DOHH2 (cell line): ENCODE measurements at regions not wholly inside any gene's neighbourhood (a gene's known extent, or its start where the extent isn't known, plus 50 kb on each side); places are given as distances from the start of the nearest gene placed in this dataset.

Experiments
- EZH2phosphoT487 ChIP-seq: fragments of 200-600 bp; sonication (generic); IDR thresholded peaks from 2 replicates; pipeline ENCODE4 v1.6.1; 2017; ENCODE audit warnings: borderline replicate concordance, mild to moderate bottlenecking, antibody characterized with exemption, low read length, moderate library complexity, mixed read lengths
- TF ChIP-seq, protein P1 (sequence below): fragments of 200-600 bp; sonication (generic); IDR thresholded peaks from one replicate; pipeline ENCODE4 v1.5.1; 2014; ENCODE audit warnings: antibody characterized with exemption, mild to moderate bottlenecking, low read depth, low read length; ENCODE audit not compliant: poor library complexity, severe bottlenecking

DNA sequence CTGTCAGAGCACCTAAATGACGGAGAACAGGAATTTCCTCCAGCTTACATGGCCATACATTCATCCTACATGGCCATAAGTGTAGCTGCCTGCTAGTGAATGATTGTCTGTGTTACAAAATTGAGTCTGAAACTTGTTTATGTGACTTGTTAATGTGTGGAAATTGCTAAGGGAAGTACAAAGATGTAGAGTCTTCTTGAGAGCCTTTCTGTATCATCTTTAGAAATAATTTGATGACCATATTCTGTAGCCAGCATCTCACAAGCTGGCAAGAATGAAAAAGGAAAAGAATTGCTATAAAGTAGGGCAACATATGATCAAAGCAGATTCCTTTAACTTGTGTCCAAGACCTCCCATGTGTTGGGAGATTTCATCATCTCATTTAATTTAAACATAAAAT is 339.2 kb upstream of the LRRC7 start:
- TF ChIP-seq, protein P1, sequence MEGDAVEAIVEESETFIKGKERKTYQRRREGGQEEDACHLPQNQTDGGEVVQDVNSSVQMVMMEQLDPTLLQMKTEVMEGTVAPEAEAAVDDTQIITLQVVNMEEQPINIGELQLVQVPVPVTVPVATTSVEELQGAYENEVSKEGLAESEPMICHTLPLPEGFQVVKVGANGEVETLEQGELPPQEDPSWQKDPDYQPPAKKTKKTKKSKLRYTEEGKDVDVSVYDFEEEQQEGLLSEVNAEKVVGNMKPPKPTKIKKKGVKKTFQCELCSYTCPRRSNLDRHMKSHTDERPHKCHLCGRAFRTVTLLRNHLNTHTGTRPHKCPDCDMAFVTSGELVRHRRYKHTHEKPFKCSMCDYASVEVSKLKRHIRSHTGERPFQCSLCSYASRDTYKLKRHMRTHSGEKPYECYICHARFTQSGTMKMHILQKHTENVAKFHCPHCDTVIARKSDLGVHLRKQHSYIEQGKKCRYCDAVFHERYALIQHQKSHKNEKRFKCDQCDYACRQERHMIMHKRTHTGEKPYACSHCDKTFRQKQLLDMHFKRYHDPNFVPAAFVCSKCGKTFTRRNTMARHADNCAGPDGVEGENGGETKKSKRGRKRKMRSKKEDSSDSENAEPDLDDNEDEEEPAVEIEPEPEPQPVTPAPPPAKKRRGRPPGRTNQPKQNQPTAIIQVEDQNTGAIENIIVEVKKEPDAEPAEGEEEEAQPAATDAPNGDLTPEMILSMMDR: no peak
- TF ChIP-seq EZH2phosphoT487: no peak
